ENCODE measurements at regions not wholly inside any gene's neighbourhood (a gene's known extent, or its start where the extent isn't known, plus 50 kb on each side); places are given as distances from the start of the nearest gene placed in this dataset.

DNA sequence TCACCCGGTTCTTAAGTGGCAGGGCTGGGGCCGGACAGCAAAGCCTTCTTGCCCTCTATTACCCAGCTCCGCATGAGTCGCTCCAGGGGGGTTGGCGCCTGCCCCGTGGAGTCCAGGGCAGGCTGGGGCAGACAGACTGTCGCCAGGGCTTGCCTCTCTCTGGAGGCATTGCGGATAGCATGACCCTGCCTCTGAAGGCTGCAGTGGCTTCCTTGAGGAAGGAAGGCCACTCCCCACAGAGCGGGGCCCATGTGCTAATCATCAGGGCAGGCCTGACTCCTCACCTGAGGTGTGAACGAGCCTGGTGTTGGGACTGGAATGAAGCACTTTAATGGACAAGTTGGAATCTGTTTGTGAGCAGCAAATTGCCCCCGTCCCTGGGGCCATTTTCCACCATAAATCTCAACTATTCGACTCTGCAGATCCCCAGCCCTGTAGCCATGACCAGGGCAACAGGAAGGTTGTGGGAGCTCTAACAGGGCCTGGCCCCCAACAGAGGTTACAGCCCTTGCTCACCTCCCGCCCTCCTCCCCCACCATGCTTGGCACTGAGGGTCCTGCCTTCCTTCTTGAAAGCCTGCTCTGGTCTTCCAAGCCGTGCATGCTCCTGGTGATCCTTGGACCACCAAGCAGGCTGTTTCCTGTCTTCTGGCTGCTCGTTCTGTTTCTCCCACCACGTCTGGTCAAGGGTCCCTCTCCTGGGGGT lies 144.9 kb upstream of the HAAO start:
- TF ChIP-seq POLR2AphosphoS5 (IDR thresholded peaks at IDR 0.05; ENCODE audit: low read depth) (no peak), EZH2 (IDR thresholded peaks at IDR 0.05; ENCODE audit: low read depth, unreplicated experiment) (no peak), CTCF (conservative IDR thresholded peaks at IDR 0.05; ENCODE audit: low read depth in 2 of 2) (no peak), ZNF114 (CRISPR knock-in tag; IDR thresholded peaks at IDR 0.05) (no peak), CREB1 (CRISPR knock-in tag; IDR thresholded peaks at IDR 0.05; ENCODE audit: low read depth) (no peak), EZH2phosphoT487 (IDR thresholded peaks at IDR 0.05; ENCODE audit: unreplicated experiment) (no peak)
- TF ChIP-seq, protein P1, sequence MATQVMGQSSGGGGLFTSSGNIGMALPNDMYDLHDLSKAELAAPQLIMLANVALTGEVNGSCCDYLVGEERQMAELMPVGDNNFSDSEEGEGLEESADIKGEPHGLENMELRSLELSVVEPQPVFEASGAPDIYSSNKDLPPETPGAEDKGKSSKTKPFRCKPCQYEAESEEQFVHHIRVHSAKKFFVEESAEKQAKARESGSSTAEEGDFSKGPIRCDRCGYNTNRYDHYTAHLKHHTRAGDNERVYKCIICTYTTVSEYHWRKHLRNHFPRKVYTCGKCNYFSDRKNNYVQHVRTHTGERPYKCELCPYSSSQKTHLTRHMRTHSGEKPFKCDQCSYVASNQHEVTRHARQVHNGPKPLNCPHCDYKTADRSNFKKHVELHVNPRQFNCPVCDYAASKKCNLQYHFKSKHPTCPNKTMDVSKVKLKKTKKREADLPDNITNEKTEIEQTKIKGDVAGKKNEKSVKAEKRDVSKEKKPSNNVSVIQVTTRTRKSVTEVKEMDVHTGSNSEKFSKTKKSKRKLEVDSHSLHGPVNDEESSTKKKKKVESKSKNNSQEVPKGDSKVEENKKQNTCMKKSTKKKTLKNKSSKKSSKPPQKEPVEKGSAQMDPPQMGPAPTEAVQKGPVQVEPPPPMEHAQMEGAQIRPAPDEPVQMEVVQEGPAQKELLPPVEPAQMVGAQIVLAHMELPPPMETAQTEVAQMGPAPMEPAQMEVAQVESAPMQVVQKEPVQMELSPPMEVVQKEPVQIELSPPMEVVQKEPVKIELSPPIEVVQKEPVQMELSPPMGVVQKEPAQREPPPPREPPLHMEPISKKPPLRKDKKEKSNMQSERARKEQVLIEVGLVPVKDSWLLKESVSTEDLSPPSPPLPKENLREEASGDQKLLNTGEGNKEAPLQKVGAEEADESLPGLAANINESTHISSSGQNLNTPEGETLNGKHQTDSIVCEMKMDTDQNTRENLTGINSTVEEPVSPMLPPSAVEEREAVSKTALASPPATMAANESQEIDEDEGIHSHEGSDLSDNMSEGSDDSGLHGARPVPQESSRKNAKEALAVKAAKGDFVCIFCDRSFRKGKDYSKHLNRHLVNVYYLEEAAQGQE (IDR thresholded peaks at IDR 0.05; ENCODE audit: unreplicated experiment): no peak
- TF ChIP-seq, protein P2, sequence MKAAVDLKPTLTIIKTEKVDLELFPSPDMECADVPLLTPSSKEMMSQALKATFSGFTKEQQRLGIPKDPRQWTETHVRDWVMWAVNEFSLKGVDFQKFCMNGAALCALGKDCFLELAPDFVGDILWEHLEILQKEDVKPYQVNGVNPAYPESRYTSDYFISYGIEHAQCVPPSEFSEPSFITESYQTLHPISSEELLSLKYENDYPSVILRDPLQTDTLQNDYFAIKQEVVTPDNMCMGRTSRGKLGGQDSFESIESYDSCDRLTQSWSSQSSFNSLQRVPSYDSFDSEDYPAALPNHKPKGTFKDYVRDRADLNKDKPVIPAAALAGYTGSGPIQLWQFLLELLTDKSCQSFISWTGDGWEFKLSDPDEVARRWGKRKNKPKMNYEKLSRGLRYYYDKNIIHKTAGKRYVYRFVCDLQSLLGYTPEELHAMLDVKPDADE (IDR thresholded peaks at IDR 0.05): no peak

All from GM23338 (cell line).